ENCODE measurements at regions not wholly inside any gene's neighbourhood (a gene's known extent, or its start where the extent isn't known, plus 50 kb on each side); places are given as distances from the start of the nearest gene placed in this dataset.
A peak's percentile ranks its signal among the peaks of the same experiment; 100 is the strongest.

- DNase-seq: no peak
Observed at GRCh38 chr3:94259291-94259690, 196.4 kb downstream of the NSUN3 start.

- DNase-seq: no peak
Observed at GRCh38 chr3:94269763-94270162, 206.9 kb downstream of the NSUN3 start.

DNA sequence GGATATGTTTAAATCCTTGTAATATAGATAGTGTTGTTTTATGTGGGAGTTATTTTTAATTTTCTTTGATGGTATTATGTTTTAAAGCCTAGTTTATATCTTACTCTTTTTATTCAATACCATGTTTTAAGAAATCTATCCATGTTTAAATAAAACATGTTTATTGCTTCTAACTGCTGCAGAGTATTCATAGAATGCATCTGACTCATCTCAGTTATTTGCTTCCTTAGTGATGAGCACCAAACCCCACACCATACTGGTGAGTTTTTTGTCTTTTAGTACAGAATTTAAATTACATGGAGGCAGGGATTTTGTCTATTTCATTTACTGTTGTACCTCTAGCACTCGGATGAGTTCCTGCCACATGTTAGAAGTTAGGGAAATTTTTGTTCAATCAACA, 209.2 kb downstream of the NSUN3 start:
- DNase-seq: no peak

GRCh38 chr3:94280958-94281357, 218.1 kb downstream of the NSUN3 start:
- no peak for DNase-seq

DNA sequence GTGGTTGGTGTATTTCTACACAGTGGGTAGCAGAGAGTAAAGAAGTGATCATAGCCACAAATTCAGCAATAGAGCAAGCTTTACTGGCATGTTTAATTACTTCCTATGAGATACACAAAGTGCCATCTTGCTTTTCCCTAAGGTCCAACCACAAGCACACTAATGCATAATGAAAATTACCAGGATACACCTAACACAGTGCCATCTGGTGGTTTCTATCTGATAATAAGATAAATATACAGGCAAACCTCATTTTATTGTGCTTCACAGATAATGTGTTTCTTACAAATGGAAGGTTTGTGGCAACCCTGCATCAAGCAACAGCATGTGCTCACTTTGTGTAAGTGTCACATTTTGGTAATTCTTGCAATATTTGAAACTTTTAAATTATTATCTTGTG, 223.0 kb downstream of the NSUN3 start:
- peak in 2 of 4 experiments; percentile 0 to 2 for DNase-seq

DNA sequence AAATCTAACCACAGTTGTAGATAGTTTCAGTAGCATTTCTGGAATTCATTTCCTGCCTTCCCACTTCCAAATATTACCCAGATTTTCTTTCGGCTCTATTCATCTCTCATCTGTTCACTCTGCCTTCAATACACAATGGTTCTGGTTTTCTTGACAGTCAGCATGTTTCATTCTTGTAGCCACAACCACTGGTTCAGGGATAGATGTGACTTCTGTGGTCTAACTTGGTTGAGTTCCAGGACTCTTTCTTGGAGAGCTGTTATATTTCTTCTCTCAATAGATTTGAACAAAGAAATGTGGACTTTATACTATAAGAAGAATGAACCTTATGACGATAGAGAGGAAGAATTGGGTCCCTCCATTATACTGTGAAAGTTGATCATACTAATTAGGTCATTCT, 228.8 kb downstream of the NSUN3 start:
- DNase-seq: no peak

- no peak for DNase-seq
Observed at GRCh38 chr3:94292151-94292550, 229.3 kb downstream of the NSUN3 start.

DNA sequence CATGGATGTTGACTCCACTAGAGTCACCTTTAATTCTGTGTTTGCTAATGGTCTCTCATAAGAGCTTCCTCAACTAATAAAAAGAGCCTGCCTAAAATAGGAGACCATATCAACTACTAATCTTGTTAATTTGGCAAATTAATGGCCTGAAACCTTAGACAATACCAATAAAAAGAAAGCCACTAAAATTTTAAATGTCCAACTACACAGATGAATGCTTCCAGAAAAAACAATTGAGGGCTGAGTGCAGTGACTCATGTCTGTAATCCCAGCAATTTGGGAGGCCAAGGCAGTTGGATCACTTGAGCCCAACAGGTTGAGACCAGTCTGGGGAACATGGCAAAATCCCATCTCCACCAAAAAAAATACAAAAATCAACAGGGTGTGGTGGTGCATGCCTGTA, 230.9 kb downstream of the NSUN3 start:
- DNase-seq: no peak

GRCh38 chr3:94294806-94295205, 231.9 kb downstream of the NSUN3 start:
- DNase-seq: no peak

GRCh38 chr3:94299716-94300115, 236.9 kb downstream of the NSUN3 start:
- DNase-seq: no peak

DNA sequence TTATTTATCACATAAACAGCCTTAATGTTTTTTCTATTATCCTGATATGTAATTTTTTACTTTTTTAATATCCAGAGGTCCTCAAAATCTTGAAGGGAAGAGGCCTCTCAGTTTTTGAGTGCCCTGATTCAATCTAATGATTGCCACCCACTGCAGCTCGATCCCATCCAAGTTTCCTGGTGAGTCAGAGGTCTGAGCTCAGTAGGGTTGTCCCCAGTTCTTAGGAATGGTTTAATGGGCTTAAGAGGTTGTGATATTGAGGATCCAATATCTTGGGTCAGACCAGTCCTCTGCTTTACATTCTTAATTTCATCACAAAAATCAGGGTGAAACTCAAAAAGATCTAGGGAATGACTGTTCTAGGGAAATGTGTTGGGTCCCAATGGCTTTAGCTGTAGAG, 238.5 kb downstream of the NSUN3 start:
- DNase-seq: no peak

- no peak for DNase-seq
Observed at GRCh38 chr3:94303266-94303665, 240.4 kb downstream of the NSUN3 start.

DNA sequence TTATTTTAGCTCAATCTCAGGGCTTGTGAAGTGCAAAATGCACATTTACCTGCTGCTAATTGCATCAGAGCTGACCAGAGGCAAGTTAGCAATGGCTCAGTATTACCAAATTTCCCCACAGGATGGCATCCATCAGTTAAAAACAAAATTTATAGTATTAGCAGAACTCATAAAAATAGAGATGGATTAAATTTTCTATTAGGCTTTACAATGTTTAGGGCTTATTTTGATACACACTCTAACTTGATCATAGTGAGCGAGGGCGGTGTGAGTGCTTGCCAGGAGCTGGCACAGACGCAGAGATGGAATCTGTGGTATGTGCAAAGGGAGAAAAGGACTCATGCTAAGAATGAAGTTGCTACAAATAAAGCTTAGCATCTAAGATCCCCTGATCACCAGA, 241.0 kb downstream of the NSUN3 start:
- DNase-seq: no peak

GRCh38 chr3:94304954-94305353, 242.1 kb downstream of the NSUN3 start:
- no peak for DNase-seq

DNA sequence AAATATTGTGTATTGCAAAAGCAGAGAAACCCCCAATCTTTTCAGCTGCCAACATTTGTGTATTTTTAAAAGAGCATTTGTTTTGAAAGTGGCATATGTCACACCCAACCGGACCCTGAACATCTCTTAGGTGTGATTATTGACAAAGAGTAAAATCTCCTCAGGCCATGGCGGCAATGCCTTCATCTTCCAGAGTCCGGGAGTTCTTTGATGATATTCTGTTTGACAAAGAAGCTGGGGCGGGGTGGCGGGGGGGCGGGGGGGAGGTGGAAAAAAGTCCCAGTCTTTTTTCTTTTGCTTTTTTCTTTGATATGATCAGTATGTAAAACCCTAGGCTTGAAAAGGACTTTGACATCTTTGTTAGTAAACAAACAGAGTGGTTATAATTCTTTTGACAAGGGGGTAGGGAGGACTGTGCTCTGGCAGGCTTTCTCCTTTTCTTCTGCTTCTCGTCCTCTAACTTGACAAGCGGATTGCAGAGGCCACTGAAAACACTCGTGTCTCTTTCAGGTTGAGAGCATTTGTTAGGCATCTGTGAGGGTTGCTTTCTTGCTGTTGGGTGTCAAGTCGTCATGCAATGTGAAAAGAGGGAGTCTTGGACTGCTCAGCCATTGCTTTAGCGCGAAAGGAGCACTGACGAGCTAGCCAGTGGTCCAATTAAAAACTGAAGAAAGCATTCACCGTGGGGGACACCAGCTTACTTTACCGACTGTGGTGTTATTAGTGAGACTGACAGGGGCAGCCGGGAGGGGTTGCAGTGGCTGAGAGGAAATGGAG, 243.2 kb downstream of the NSUN3 start:
- DNase-seq: no peak

- no peak for DNase-seq
Observed at GRCh38 chr3:94307588-94307987, 244.7 kb downstream of the NSUN3 start.

DNA sequence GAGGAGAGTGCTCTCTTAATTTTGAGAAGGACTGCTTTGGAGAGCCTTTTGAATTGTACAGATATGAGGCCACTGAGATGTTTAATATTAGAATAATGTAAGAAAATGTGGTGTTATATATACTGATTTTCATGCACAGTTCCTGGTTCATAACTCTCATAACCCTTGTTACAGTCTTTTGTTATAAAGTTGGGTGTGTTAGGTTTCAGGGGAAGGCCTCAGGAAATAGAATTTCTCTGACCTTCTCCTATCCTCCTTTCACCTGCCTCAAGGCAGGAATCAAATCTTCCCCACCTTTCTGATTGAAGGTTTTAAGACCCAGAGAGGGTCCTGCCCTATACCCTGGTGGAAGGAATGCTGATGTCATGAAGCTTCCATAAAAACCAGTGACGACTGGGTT, 245.9 kb downstream of the NSUN3 start:
- DNase-seq: no peak

DNA sequence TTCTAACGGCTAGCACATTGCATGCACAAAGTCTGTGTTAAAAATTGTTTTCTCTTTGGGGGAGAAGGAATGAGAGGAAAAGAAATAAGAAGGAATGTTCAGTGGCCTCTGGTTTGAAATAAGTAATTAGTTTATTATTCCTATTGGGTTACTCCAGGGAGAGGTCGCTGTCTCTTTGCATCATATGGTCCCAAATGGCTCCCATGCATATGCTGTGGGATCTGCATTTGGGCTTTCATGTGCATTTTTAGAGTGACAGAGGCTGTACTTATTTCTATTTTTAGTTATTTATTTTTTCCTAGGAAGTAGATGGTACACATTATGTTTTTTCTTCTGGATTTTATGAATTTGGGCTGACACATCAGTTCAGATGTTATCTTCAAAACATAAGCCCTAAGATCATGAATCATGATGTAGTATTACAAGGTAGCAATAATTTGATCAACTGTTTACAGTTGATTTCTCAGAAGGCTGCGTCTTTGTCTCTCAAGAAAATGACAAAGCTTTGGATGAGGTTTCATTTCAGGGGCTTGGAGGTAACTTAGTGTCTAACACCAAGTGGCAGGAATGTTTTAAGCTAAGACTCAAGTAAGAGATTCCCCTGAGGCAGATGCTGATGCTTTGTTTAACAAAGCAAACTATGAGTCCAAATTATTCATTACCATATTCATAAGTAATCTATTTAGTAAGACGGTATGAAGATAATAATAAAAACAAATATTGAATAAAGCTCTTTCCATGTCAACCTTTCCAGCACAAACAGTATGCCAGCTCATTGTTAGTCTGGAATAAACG, 247.7 kb downstream of the NSUN3 start:
- no peak for DNase-seq

- DNase-seq: no peak
Observed at GRCh38 chr3:94311651-94312050, 248.8 kb downstream of the NSUN3 start.

DNA sequence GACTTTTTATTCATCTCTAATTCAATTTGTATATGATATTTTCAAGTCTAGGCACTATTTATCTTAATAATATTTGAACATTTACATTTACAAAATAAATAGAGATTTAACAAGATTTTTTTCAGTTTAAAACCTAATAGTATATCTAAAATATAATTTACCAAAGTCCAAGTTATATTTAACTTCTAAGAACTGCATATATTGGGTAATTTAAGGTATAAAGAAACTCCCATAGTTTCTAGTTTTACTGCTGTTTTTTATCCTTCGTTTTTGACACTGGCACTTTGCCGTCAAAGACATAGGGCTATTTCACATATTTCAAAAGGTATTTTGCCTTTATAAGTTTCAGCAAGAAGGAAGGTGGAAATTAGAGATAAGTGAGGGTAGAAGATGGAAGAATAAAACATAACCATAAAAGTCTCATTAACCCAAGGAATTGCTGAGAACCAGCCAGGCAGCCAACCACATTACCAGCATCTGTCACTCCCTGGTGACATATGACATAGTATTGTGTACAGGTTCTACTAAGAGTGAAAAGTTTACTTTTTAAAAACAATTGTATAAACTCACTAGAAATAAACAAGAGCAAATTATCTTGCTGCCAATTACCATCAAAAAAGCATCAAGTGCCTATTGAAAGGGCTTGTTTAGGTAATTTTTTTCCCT, 251.5 kb downstream of the NSUN3 start:
- DNase-seq: no peak

- no peak for DNase-seq
Observed at GRCh38 chr3:94317017-94317416, 254.2 kb downstream of the NSUN3 start.

- no peak for DNase-seq
Observed at GRCh38 chr3:94323596-94323995, 260.7 kb downstream of the NSUN3 start.

DNA sequence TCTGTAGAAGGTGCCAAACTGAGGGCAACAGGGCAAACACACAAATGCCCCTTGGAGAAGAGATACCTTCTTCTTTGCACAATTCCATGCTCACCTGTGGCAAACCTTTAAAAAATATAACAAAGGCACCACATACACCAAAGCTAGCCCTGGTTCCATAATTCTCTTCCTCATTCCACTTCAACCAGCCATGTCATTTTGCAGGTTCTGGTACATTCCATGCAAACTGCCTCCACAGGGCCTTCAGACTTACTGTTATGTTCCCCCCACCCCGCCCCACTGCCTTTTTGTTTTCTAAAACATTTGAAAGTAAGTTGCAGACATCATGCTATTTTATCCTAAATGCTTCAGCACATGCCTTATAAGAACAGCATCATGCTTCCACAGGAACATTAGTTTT, 269.0 kb downstream of the NSUN3 start:
- no peak for DNase-seq

Data from suppressor macrophage (primary cell).